GM23248 (cell line): ENCODE measurements at regions not wholly inside any gene's neighbourhood (a gene's known extent, or its start where the extent isn't known, plus 50 kb on each side); places are given as distances from the start of the nearest gene placed in this dataset.
A peak's percentile ranks its signal among the peaks of the same experiment; 100 is the strongest.

ENCODE experiments used
- DNase-seq: peaks from one replicate; pipeline ENCODE4 v3.0.0-alpha.2; 2015
- H2AFZ ChIP-seq: fragments of 200-600 bp; sonication (generic); 2 replicates; pipeline ENCODE4 v1.6.1; 2016; ENCODE audit warnings: antibody characterized with exemption
- H3F3A ChIP-seq: fragments of 200-600 bp; sonication (generic); 2 replicates; pipeline ENCODE4 v1.6.1; 2016; ENCODE audit warnings: mild to moderate bottlenecking, antibody characterized with exemption, mixed run types; ENCODE audit not compliant: insufficient read depth
- H3K27ac ChIP-seq: fragments of 200-600 bp; sonication (generic); 2 replicates; pipeline ENCODE4 v1.5.1; 2016; ENCODE audit warnings: mild to moderate bottlenecking
- H3K27me3 ChIP-seq: fragments of 200-600 bp; sonication (generic); replicated peaks from 2 replicates; pipeline ENCODE4 v1.6.1; 2016; ENCODE audit warnings: mild to moderate bottlenecking; ENCODE audit not compliant: insufficient read depth
- H3K36me3 ChIP-seq: fragments of 200-600 bp; sonication (generic); 2 replicates; pipeline ENCODE4 v1.6.1; 2016; ENCODE audit warnings: low read depth, mild to moderate bottlenecking
- H3K4me1 ChIP-seq: fragments of 200-600 bp; sonication (generic); 2 replicates; pipeline ENCODE4 v1.6.1; 2016; ENCODE audit warnings: mild to moderate bottlenecking; ENCODE audit not compliant: insufficient read depth
- H3K4me2 ChIP-seq: fragments of 200-600 bp; sonication (generic); one replicate; pipeline ENCODE4 v1.6.1; 2016; ENCODE audit warnings: mild to moderate bottlenecking; ENCODE audit not compliant: unreplicated experiment
- H3K4me3 ChIP-seq: fragments of 200-600 bp; sonication (generic); 2 replicates; pipeline ENCODE4 v1.5.1; 2016; ENCODE audit warnings: mild to moderate bottlenecking
- H3K79me2 ChIP-seq: fragments of 200-600 bp; sonication (generic); 2 replicates; pipeline ENCODE4 v1.6.1; 2016; ENCODE audit warnings: mild to moderate bottlenecking; ENCODE audit not compliant: insufficient read depth
- H3K9ac ChIP-seq: fragments of 200-600 bp; sonication (generic); 2 replicates; pipeline ENCODE4 v1.6.1; 2016; ENCODE audit warnings: mild to moderate bottlenecking
- H3K9me2 ChIP-seq: fragments of 200-600 bp; sonication (generic); 2 replicates; pipeline ENCODE4 v1.6.1; 2016; ENCODE audit warnings: mixed run types, mild to moderate bottlenecking, moderate library complexity; ENCODE audit not compliant: insufficient read depth
- H3K9me3 ChIP-seq: fragments of 200-600 bp; sonication (generic); one replicate; pipeline ENCODE4 v1.6.1; 2017; ENCODE audit warnings: low read depth
- H4K20me1 ChIP-seq: fragments of 200-600 bp; sonication (generic); 2 replicates; pipeline ENCODE4 v1.6.0; 2016; ENCODE audit not compliant: insufficient read depth
- EZH2 ChIP-seq: fragments of 200-600 bp; sonication (generic); IDR thresholded peaks from 2 replicates; pipeline ENCODE4 v1.6.1; 2018; ENCODE audit warnings: antibody characterized with exemption, mild to moderate bottlenecking; ENCODE audit not compliant: insufficient read depth, poor library complexity, severe bottlenecking
- EZH2phosphoT487 ChIP-seq: fragments of 200-600 bp; sonication (generic); IDR thresholded peaks from 2 replicates; pipeline ENCODE4 v1.6.1; 2018; ENCODE audit warnings: antibody characterized with exemption, moderate library complexity, mild to moderate bottlenecking, low read depth; ENCODE audit not compliant: insufficient read depth
- WGBS, 2 experiments: methylation state at CpG; one replicate each; pipeline ENCODE4 v1.1.6; 2015 to 2017; ENCODE audit warnings: low lambda C conversion rate in 2 of 2, low coverage in 1 of 2; ENCODE audit errors: missing lambda C conversion rate in 2 of 2; 5-methylcytosine and 5-hydroxymethylcytosine counted together
- in situ Hi-C: fragments of 300-500 bp; cut with MboI; formaldehyde crosslinking; loops from 2 replicates; pipeline ENCODE4 v1.15.0; 2020

DNA sequence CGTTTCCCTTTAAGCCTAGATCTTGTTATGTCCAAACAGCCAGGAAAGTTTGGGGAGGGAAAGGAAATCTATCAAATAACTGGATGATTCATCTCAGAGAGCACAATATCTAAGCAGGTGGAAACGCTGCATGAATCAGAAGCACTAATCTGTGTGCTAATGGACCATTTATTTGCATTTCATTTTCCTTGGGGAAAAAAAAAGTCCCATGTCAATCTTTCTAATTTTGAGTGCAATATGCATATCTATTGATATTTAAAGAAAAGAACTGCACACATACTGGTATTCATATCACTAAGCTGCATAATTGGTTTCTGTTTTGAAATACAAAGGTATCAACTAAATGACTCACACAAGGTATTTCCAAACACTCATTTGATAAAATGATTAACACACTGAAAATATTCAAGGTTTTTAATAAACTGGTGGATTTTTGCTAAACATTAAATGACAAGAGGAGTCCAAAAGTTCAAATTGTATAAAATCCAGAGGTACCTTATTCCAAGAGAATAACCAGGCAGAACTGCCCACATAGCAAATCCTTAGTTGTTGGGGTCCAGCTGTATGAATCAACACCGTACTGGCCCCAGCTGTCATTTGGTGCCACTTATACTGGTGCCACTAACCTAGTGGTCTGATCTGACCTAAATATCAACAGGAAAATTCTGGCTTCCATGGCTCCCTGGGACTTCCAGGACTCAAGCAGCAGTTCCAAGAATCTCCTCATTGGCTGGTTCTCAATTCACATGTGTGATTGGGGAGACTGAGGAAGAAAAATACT is 122.2 kb upstream of the SP4 start:
- Histone ChIP-seq H3F3A (no peaks in the 10 kb centered on the region), H2AFZ (no peak overlapping the region), H3K27ac (no peak overlapping the region), H3K4me3 (no peak overlapping the region), H3K9me3 (no peaks in the 10 kb centered on the region), H3K4me1 (no peaks in the 10 kb centered on the region), H3K36me3 (no peaks in the 10 kb centered on the region), H3K4me2 (no peak overlapping the region), H4K20me1 (no peaks in the 10 kb centered on the region), H3K9me2 (no peaks in the 10 kb centered on the region), H3K27me3 (no peaks in the 10 kb centered on the region), H3K9ac (no peak overlapping the region), H3K79me2 (no peaks in the 10 kb centered on the region)
- DNase-seq = no peak
- in situ Hi-C loops = no loop called here
- no peak for TF ChIP-seq EZH2
- TF ChIP-seq EZH2phosphoT487 = no peak
- 5 to 12% methylated on average over 3 of the region's 3 CpGs for WGBS, 2 experiments

DNA sequence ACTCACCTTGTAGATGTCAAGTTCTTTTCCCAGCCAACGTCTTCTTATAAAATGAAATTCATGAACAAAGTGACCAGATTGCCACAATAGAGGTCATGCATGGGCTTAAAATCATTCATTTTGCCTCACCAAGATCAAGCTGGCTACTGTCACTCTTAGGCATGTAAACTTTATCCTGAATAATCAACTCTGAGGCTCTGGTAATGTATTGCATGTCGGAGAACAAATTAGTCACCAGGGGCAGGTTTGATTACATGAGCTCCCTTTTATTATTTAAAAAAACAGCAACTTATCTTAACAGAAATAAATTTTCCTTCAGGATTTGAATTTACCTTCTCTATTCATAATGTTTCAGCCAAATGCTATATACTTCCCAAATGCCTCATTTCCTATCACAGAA is 112.9 kb upstream of the SP4 start:
- H3K9me2 ChIP-seq = no peaks in the 10 kb centered on the region
- H3K4me3 ChIP-seq = no peak overlapping the region
- no peak overlapping the region for H2AFZ ChIP-seq
- no peak overlapping the region for H3K27ac ChIP-seq
- H3K79me2 ChIP-seq = no peaks in the 10 kb centered on the region
- no peak overlapping the region for H3K4me2 ChIP-seq
- H3K27me3 ChIP-seq = no peaks in the 10 kb centered on the region
- no peaks in the 10 kb centered on the region for H4K20me1 ChIP-seq
- no peak overlapping the region for H3K9ac ChIP-seq
- in situ Hi-C loops = no loop called here
- H3K9me3 ChIP-seq = no peaks in the 10 kb centered on the region
- H3K4me1 ChIP-seq = no peaks in the 10 kb centered on the region
- no peaks in the 10 kb centered on the region for H3K36me3 ChIP-seq
- DNase-seq = no peak
- TF ChIP-seq EZH2phosphoT487 = no peak
- no peaks in the 10 kb centered on the region for H3F3A ChIP-seq
- 8 to 15% methylated on average over 2 of the region's 2 CpGs for whole genome bisulfite sequencing, 2 experiments

GRCh38 chr7:21317966-21318915 is 109.6 kb upstream of the SP4 start:
- H3F3A ChIP-seq = no peaks in the 10 kb centered on the region
- H3K9me3 ChIP-seq = no peaks in the 10 kb centered on the region
- H2AFZ ChIP-seq = no peak overlapping the region
- H3K9ac ChIP-seq = no peak overlapping the region
- H3K36me3 ChIP-seq = no peaks in the 10 kb centered on the region
- H3K27ac ChIP-seq = no peak overlapping the region
- H4K20me1 ChIP-seq = no peaks in the 10 kb centered on the region
- in situ Hi-C loops = no loop called here
- no peaks in the 10 kb centered on the region for H3K79me2 ChIP-seq
- no peak overlapping the region for H3K4me2 ChIP-seq
- no peak for TF ChIP-seq EZH2phosphoT487
- TF ChIP-seq EZH2 = no peak
- no peak overlapping the region for H3K4me3 ChIP-seq
- DNase-seq = peak; percentile 5
- H3K9me2 ChIP-seq = no peaks in the 10 kb centered on the region
- no peaks in the 10 kb centered on the region for H3K4me1 ChIP-seq
- WGBS, 2 experiments = 6 to 9% methylated on average over 6 of the region's 6 CpGs
- no peaks in the 10 kb centered on the region for H3K27me3 ChIP-seq

GRCh38 chr7:21318916-21319270 is 109.0 kb upstream of the SP4 start:
- H3K9ac ChIP-seq = no peak overlapping the region

More at GRCh38 chr7:21318916-21319270, 109.0 kb upstream of the SP4 start:
- Histone ChIP-seq H3K36me3 (no peaks in the 10 kb centered on the region), H3K9me3 (no peaks in the 10 kb centered on the region), H3K9me2 (no peaks in the 10 kb centered on the region), H4K20me1 (no peaks in the 10 kb centered on the region), H3K79me2 (no peaks in the 10 kb centered on the region), H3K4me1 (no peaks in the 10 kb centered on the region), H3K27ac (no peak overlapping the region), H3K4me2 (no peak overlapping the region), H3K27me3 (no peaks in the 10 kb centered on the region), H3F3A (no peaks in the 10 kb centered on the region), H2AFZ (no peak overlapping the region), H3K4me3 (no peak overlapping the region)
- no peak for TF ChIP-seq EZH2phosphoT487
- TF ChIP-seq EZH2 = no peak
- no peak for DNase-seq
- in situ Hi-C loops = no loop called here
- WGBS, 2 experiments = 25 to 29% methylated on average over 1 of the region's 1 CpG
